ENCODE measurements at regions not wholly inside any gene's neighbourhood (a gene's known extent, or its start where the extent isn't known, plus 50 kb on each side); places are given as distances from the start of the nearest gene placed in this dataset.

DNA sequence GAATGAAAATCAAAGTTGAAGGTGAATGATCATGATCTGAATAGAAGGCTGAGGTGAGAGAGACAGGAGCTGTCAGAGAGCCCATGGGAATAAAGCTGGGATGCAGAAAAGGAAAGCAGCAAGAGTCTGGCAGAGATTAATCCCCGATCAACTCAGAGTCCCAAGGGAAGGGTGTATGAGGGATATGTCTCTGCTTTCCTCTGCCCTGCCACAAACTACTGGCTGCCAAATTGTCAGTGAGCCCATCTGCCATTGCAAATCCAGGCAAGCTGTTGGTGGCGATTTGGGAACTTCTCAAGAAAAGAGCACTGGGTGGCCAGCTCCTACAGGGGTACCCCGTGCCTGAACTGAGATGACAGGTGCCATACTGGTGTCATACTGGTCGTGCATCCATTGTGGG is 705.5 kb upstream of the MAN1A1 start:
- no peak for TF ChIP-seq ZFX (IDR thresholded peaks at IDR 0.05)
- TF ChIP-seq, protein P1, sequence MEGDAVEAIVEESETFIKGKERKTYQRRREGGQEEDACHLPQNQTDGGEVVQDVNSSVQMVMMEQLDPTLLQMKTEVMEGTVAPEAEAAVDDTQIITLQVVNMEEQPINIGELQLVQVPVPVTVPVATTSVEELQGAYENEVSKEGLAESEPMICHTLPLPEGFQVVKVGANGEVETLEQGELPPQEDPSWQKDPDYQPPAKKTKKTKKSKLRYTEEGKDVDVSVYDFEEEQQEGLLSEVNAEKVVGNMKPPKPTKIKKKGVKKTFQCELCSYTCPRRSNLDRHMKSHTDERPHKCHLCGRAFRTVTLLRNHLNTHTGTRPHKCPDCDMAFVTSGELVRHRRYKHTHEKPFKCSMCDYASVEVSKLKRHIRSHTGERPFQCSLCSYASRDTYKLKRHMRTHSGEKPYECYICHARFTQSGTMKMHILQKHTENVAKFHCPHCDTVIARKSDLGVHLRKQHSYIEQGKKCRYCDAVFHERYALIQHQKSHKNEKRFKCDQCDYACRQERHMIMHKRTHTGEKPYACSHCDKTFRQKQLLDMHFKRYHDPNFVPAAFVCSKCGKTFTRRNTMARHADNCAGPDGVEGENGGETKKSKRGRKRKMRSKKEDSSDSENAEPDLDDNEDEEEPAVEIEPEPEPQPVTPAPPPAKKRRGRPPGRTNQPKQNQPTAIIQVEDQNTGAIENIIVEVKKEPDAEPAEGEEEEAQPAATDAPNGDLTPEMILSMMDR (conservative IDR thresholded peaks at IDR 0.05) = no peak
- no peak overlapping the region for H3K27ac ChIP-seq

DNA sequence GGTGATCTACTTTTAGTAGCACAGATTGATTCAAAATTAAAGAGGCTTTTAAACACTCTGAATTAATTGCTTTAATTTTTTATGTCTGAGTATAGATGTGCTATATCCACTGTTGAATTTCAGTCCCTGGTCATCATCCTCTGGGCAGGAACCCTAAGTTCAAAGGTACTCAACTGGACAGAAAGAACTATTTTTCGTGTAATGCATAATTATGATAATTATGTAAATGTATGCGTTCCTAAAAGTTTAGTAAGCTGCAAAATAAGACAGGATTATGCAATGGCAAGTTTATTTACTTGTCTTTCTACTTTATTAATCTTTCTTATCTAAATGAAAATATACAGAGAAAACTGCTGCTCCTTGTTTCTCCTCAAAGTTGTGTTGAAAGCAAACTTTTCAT is 690.1 kb upstream of the MAN1A1 start:
- no peak overlapping the region for H3K27ac ChIP-seq
- no peak for TF ChIP-seq ZFX (IDR thresholded peaks at IDR 0.05)
- TF ChIP-seq, protein P1 (conservative IDR thresholded peaks at IDR 0.05) = no peak

GRCh38 chr6:120031837-120032236 is 682.3 kb upstream of the MAN1A1 start:
- TF ChIP-seq, protein P1 (conservative IDR thresholded peaks at IDR 0.05) = no peak
- no peak for TF ChIP-seq ZFX (IDR thresholded peaks at IDR 0.05)
- no peak overlapping the region for H3K27ac ChIP-seq

GRCh38 chr6:120026791-120027190 is 677.2 kb upstream of the MAN1A1 start:
- no peak overlapping the region for H3K27ac ChIP-seq
- TF ChIP-seq, protein P1 (conservative IDR thresholded peaks at IDR 0.05) = no peak
- TF ChIP-seq ZFX (IDR thresholded peaks at IDR 0.05) = no peak

- TF ChIP-seq ZFX (IDR thresholded peaks at IDR 0.05) = no peak
- TF ChIP-seq, protein P1 (conservative IDR thresholded peaks at IDR 0.05) = no peak
- H3K27ac ChIP-seq = no peak overlapping the region
Observed at GRCh38 chr6:120010075-120010474, 660.5 kb upstream of the MAN1A1 start.

DNA sequence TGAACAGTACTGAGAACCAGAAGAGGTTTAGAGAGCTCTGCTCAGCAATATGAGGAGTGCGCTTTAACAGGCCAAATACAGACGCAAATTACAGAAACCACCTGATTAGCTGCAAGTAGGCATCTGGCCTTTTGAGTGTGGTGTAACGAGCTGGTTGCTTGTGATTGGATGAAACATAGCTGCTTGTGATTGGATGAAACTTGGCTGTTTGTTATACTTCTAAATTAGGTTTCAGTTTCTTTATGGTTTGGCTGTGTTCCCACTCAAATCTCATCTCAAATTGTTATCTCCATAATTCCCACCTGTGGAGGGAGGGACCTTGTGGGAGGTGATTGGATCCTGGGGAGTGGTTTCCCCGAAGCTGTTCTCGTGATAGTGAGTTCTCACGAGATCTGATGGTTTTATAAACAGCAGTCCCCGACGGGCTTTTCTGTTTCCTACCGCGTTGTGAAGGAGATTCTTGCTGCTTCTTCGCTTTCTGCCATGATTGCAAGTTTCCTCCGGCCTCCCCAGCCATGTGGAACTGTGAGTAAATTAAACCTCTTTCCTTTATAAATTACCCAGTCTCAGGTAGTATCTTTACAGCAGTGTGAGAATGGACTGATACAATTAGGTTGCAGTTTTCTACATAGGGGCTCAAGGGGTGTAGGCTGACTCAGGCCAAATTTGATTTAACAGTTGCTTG is 655.9 kb upstream of the MAN1A1 start:
- TF ChIP-seq ZFX (IDR thresholded peaks at IDR 0.05) = no peak
- TF ChIP-seq, protein P1 (conservative IDR thresholded peaks at IDR 0.05) = no peak
- H3K27ac ChIP-seq = no peak overlapping the region

- TF ChIP-seq, protein P1 (conservative IDR thresholded peaks at IDR 0.05) = no peak
- TF ChIP-seq ZFX (IDR thresholded peaks at IDR 0.05) = no peak
- no peak overlapping the region for H3K27ac ChIP-seq
Observed at GRCh38 chr6:119986934-119987549, 637.5 kb upstream of the MAN1A1 start.

All from C4-2B (cell line).